Hematopoietic multipotent progenitor cell treated with erythropoietin and hydrocortisone succinate and interleukin-3 and kit ligand, for 17 days (in vitro differentiated cells): ENCODE measurements at regions not wholly inside any gene's neighbourhood (a gene's known extent, or its start where the extent isn't known, plus 50 kb on each side); places are given as distances from the start of the nearest gene placed in this dataset.

Experiments used
- DNase-seq: peaks from one replicate; pipeline ENCODE4 v3.0.0-alpha.2; 2015; ENCODE audit warnings: low spot score

- DNase-seq = no peak
These were observed 411.7 kb upstream of the KIRREL3 start for GRCh38 chr11:127412234-127412633.

GRCh38 chr11:127411283-127411682 is 410.7 kb upstream of the KIRREL3 start:
- DNase-seq = no peak

GRCh38 chr11:127395034-127395433 is 394.5 kb upstream of the KIRREL3 start:
- DNase-seq = no peak

DNA sequence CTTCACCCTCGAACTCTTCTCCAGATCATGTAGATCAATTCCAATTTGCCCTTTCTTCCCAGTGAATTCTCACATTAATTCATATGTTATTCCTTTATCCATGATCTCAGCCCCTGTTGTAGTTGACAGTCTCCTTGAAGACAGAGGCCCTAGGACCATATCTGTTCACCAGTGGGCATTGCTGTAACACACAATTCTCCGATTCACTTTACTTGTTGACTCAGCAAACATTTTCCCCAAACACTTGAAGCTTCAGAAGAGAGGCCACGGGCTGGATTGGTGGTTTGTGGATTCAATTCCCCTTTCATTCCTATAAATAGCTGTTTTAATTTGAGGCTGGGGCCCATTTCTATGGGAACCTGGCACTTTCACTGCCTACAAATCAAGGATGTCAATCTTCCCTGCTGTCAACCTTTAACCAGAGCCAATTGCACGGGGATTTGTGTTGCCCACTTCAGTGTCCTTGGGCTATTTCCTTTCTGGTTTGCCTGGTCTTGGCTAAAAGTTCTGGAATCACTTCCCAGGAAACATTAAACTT is 393.0 kb upstream of the KIRREL3 start:
- no peak for DNase-seq

DNA sequence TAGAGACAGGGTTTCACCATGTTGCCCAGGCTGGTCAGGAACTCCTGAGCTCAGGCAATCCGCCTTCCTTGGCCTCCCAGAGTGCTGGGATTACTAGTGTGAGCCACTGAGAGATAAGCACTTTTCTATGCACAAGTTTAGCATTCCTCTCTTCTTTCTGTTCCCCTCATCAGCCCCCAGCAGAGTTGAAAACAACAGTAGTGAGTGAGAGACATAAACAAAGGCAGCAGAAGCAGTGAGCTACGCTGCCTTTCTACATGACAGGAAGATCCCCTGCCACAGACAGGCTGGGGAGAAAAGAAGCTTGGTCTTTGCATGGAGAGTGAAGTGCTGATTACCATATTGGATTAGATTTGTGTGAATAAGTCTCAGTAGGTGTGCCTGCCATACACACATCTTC is 392.0 kb upstream of the KIRREL3 start:
- no peak for DNase-seq

GRCh38 chr11:127390465-127390864 is 389.9 kb upstream of the KIRREL3 start:
- DNase-seq = no peak

DNA sequence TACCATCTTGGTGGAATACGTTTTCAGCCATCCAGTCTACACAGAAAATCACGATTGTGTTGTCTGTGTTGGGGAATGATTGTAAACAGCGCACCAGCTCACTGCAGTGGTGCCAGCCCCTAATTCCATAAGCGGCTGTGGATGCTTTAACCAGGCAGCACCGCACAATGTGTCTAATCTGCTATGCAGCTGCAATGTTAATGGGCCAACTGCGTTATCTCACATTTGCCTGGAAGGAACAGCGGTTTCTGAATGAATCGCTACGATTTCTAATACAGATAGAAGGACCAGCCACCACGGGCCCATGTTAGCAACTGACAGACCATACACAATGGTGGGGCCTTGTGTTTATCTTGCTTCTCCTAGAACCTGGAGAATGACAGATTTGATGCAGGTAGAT is 384.5 kb upstream of the KIRREL3 start:
- DNase-seq = no peak

DNA sequence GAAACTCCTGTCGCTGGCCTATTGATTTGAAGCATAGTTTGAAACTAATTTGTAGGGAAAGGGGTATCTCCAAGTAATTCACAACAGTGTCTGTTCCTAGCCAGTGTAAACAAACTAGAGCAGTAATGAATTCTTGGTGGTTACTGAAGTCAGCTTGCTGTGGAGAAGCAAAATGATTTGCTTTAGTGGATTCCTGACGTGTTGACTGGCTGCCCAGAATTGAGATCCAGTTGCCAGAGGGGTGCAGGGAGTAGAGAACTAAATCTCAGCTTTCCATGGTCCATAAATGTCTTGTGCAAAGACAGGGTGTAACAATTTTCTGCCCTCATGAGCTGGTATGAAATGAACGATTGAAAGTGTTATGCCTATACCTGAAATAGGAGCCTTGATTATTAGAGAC is 382.5 kb upstream of the KIRREL3 start:
- DNase-seq = no peak

DNA sequence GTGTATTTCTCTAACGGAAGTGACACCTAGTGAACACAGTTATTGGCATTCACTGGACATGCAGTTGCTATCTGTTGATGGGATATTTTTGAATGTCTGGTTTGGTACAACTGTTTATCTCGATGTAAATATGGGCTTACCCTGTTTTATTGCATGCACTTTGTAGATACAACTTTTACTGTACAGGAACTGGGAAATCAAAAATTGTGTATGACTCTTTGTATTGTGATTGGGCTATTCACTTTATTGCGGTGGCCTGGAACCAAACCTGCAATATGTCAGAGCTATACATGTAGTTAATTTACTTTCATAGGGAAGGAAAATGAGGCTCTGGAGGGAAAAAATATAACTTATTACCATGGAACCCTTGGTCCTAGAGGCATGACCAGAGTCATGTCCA is 380.7 kb upstream of the KIRREL3 start:
- DNase-seq = no peak

GRCh38 chr11:127379686-127380085 is 379.1 kb upstream of the KIRREL3 start:
- no peak for DNase-seq

- DNase-seq = no peak
These were observed 375.7 kb upstream of the KIRREL3 start for GRCh38 chr11:127376301-127376700.

- DNase-seq = no peak
These were observed 368.8 kb upstream of the KIRREL3 start for GRCh38 chr11:127369356-127369755.

DNA sequence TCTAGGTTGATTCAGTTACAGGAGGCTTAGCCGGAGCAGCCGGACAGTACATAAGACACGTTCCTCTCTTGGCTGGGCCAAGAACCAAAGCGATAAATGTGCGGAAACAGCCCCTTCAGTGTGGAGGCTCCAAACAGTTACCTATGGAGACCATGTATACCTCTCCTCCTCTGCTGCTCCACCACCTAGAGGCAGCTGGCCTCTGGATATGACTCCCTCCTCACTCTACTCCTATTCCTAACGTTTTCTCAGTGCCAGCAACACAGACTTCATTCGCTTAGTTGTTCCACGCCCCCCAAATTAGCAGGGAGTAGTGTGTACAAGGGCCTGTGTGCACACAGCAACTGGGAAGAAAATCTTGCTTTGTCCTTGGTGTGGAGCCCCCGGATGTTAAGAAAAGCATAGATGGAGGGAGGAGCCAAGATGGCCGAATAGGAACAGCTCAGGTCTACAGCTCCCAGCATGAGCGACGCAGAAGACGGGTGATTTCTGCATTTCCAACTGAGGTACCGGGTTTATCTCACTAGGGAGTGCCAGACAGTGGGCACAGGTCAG is 362.3 kb upstream of the KIRREL3 start:
- DNase-seq = no peak

- DNase-seq = no peak
These were observed 357.6 kb upstream of the KIRREL3 start for GRCh38 chr11:127358160-127358559.

DNA sequence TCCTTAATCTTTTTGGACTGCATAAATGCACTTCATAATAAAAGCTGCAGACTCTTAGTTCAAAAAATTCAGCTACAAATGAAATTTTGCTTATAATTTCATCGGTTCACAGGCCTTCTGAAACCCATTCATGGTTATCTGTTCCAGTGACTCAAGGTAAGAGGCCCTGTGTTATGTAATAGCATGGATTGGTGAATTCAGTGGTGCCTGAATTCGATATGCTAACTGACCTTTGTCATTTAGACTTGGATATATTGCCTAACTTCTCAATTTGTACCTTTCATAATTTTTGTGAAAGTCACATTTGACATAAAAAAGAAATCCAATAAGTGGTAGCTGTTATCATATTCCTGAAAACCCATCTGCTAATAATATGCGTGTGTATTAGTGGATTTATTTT is 349.9 kb upstream of the KIRREL3 start:
- no peak for DNase-seq

GRCh38 chr11:127345819-127346459 is 345.4 kb upstream of the KIRREL3 start:
- no peak for DNase-seq

DNA sequence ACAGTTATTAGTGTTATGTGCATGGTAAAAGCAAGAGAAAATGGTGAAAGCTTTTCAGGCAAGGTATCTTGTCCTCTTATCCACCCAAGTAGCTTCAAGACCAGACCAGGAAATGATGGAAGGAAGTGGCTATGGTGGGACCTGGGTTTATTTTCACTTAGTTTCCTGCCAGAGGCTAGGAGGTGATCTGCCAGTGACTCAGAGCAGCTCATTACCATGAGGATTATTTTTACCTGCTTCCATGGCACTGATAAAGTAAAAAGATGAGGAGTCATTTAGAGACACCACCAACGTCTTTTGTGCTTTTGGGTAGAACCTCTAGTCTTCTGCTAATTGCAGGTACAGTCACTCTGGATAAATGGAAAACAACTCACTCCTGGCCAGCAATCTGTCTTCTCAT is 339.9 kb upstream of the KIRREL3 start:
- no peak for DNase-seq

DNA sequence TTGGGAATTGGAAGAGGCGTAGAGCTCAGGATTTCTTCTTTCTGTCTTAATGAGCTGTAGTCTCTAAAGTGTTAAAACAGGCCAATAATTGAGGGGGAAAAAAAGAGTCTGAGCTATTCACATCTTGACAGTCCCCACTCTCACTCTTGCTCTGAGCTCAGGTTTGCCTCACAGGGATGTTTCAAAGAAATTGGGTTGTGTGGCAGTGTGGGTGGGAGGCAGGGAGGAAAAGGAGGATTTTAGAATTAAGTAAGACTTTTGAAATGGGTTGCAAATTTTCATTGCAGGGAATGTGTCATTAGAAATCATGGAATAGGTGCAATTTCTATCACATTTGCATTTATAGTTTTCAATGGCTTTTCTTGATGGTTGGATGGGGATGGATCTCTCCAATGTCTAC is 338.8 kb upstream of the KIRREL3 start:
- no peak for DNase-seq

DNA sequence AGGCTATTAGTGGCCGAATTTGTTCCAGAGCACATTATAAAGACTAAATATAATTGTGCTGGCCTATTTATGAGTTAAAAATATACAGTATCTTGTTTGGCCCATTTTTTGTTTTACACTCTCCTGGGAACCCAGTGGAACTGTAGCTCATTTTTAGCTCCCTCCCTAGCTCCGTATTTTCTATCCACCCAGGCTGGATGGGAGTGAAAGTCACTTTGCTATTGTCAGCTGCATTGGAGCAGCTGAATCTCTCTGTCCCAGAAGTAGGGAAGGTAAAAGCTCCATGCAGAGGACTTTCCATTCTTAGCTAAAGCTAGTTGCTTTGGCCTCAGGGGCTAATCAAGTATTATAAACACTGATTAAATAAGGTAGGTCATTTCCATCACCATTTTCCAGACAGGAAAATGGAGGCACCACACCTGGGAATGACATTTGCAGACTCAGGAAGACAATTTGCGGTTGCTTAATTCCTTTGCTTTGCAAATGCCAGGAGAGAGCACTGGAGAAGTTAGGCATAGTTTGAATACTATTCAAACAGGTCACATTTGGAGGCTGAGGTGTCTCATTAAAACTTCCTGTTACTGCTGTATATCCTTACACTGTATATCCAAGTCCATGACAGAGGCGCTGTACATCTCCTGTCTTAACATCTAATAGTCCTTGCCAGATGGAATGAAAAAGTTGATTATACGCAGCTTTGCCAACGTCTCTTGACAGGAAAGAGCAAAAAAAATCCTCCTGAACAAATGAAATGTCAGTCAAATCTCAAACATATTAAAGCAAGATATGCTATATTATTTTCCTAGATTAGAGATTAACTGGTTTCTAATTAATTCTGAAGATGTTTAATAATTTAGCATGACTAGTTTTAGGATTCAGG is 338.1 kb upstream of the KIRREL3 start:
- DNase-seq = no peak

GRCh38 chr11:127334466-127334865 is 333.9 kb upstream of the KIRREL3 start:
- DNase-seq = no peak

- DNase-seq = no peak
These were observed 332.3 kb upstream of the KIRREL3 start for GRCh38 chr11:127332896-127333295.

DNA sequence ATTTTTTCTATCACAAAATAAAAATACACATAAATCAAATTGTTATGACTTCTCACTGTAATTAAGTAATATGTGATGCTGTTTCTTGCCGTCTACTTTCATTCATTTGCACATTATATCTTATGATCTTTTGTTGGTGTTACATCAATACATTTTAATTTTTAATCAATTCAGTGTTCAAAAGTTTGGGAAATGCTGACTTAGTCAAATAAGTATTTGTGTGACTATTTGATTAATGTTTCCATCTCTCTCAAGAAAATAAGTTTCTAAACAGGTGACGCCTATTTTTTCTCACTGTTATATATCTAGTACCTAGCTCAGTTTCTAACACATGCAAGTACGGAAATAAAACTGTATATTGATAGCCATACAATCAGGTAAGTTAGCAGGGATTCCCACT is 329.5 kb upstream of the KIRREL3 start:
- no peak for DNase-seq

GRCh38 chr11:127308291-127308690 is 307.7 kb upstream of the KIRREL3 start:
- DNase-seq = no peak
